Smooth muscle cell (in vitro differentiated cells): ENCODE measurements at regions not wholly inside any gene's neighbourhood (a gene's known extent, or its start where the extent isn't known, plus 50 kb on each side); places are given as distances from the start of the nearest gene placed in this dataset.

Experiments used
- DNase-seq: peaks from one replicate; lab custom pipeline; 2025; ENCODE audit not compliant: unreplicated experiment; lab: John Stamatoyannopoulos, UW
- H2AFZ ChIP-seq: fragments of 200-600 bp; sonication (generic); 2 replicates; pipeline ENCODE4 v1.6.0; 2016; ENCODE audit warnings: antibody characterized with exemption, low read depth, mild to moderate bottlenecking
- H3F3A ChIP-seq: fragments of 200-600 bp; sonication (generic); 2 replicates; pipeline ENCODE4 v1.6.0; 2017; ENCODE audit warnings: antibody characterized with exemption, low read depth
- H3K27ac ChIP-seq: fragments of 200-600 bp; sonication (generic); 2 replicates; pipeline ENCODE4 v1.5.1; 2016; ENCODE audit warnings: low read depth, mild to moderate bottlenecking
- H3K27me3 ChIP-seq: fragments of 200-600 bp; sonication (generic); 2 replicates; pipeline ENCODE4 v1.6.1; 2016; ENCODE audit warnings: low read depth, mild to moderate bottlenecking
- H3K36me3 ChIP-seq: fragments of 200-600 bp; sonication (generic); 2 replicates; pipeline ENCODE4 v1.5.1; 2016; ENCODE audit warnings: low read depth
- H3K4me1 ChIP-seq: fragments of 200-600 bp; sonication (generic); 2 replicates; pipeline ENCODE4 v1.5.1; 2016; ENCODE audit warnings: low read depth
- H3K4me2 ChIP-seq: fragments of 200-600 bp; sonication (generic); 2 replicates; pipeline ENCODE4 v1.6.0; 2016; ENCODE audit warnings: mild to moderate bottlenecking
- H3K4me3 ChIP-seq: fragments of 200-600 bp; sonication (generic); 2 replicates; pipeline ENCODE4 v1.5.1; 2016; ENCODE audit warnings: mild to moderate bottlenecking
- H3K79me2 ChIP-seq: fragments of 200-600 bp; sonication (generic); 2 replicates; pipeline ENCODE4 v1.6.0; 2016; ENCODE audit warnings: low read depth, mild to moderate bottlenecking
- H3K9ac ChIP-seq: fragments of 200-600 bp; sonication (generic); 2 replicates; pipeline ENCODE4 v1.6.0; 2016; ENCODE audit warnings: low read depth
- H3K9me3 ChIP-seq: fragments of 200-600 bp; sonication (generic); replicated peaks from 2 replicates; pipeline ENCODE4 v1.5.1; 2016; ENCODE audit warnings: low read depth
- H4K20me1 ChIP-seq: fragments of 200-600 bp; sonication (generic); 2 replicates; pipeline ENCODE4 v1.6.0; 2016; ENCODE audit warnings: low read depth
- CTCF ChIP-seq: fragments of 200-600 bp; sonication (generic); IDR thresholded peaks from 2 replicates; pipeline ENCODE4 v1.5.1; 2017; ENCODE audit warnings: borderline replicate concordance, mild to moderate bottlenecking, antibody characterized with exemption; ENCODE audit not compliant: insufficient read depth, poor library complexity, severe bottlenecking
- WGBS: methylation state at CpG from one replicate; pipeline ENCODE4 v1.1.7; 2016; ENCODE audit warnings: low lambda C conversion rate; 5-methylcytosine and 5-hydroxymethylcytosine counted together

- no peak overlapping the region for H2AFZ ChIP-seq
- TF ChIP-seq CTCF, result no peak
- no peaks in the 10 kb centered on the region for H4K20me1 ChIP-seq
- H3K27ac ChIP-seq, result no peak overlapping the region
- no peak overlapping the region for H3K4me2 ChIP-seq
- no peaks in the 10 kb centered on the region for H3F3A ChIP-seq
- no peak overlapping the region for H3K4me3 ChIP-seq
- no peaks in the 10 kb centered on the region for H3K9me3 ChIP-seq
- no peaks in the 10 kb centered on the region for H3K79me2 ChIP-seq
- H3K36me3 ChIP-seq, result no peaks in the 10 kb centered on the region
- H3K27me3 ChIP-seq, result no peaks in the 10 kb centered on the region
- H3K9ac ChIP-seq, result no peak overlapping the region
- no peak for DNase-seq
- H3K4me1 ChIP-seq, result no peaks in the 10 kb centered on the region
These were observed 733.4 kb upstream of the SOX9 start for GRCh38 chr17:71387456-71387855.

GRCh38 chr17:71392715-71393567 is 727.9 kb upstream of the SOX9 start:
- H3F3A ChIP-seq, result peaks cover 3% of the 10 kb centered on the region
- no peak overlapping the region for H3K27ac ChIP-seq
- H3K4me2 ChIP-seq, result no peak overlapping the region
- no peaks in the 10 kb centered on the region for H3K9me3 ChIP-seq
- H3K36me3 ChIP-seq, result no peaks in the 10 kb centered on the region
- no peak overlapping the region for H3K9ac ChIP-seq
- no peak overlapping the region for H2AFZ ChIP-seq
- no peak for TF ChIP-seq CTCF
- H3K79me2 ChIP-seq, result no peaks in the 10 kb centered on the region
- no peak overlapping the region for H3K4me3 ChIP-seq
- DNase-seq, result no peak
- H4K20me1 ChIP-seq, result no peaks in the 10 kb centered on the region
- 87% methylated on average over 4 of the region's 4 CpGs for WGBS
- no peaks in the 10 kb centered on the region for H3K27me3 ChIP-seq
- H3K4me1 ChIP-seq, result no peaks in the 10 kb centered on the region

GRCh38 chr17:71395901-71396300 is 724.9 kb upstream of the SOX9 start:
- Histone ChIP-seq H3F3A (peaks cover 9% of the 10 kb centered on the region), H3K4me2 (no peak overlapping the region), H4K20me1 (no peaks in the 10 kb centered on the region), H3K9ac (no peak overlapping the region), H3K79me2 (no peaks in the 10 kb centered on the region), H3K4me1 (peaks cover 4% of the 10 kb centered on the region), H3K4me3 (no peak overlapping the region), H3K36me3 (no peaks in the 10 kb centered on the region), H3K9me3 (no peaks in the 10 kb centered on the region), H3K27ac (no peak overlapping the region), H2AFZ (no peak overlapping the region), H3K27me3 (no peaks in the 10 kb centered on the region)
- TF ChIP-seq CTCF, result no peak
- WGBS, result 62% methylated on average over 2 of the region's 2 CpGs
- DNase-seq, result no peak

- H3K4me1 ChIP-seq, result peaks cover 4% of the 10 kb centered on the region
- no peaks in the 10 kb centered on the region for H4K20me1 ChIP-seq
- H3K9me3 ChIP-seq, result no peaks in the 10 kb centered on the region
- TF ChIP-seq CTCF, result no peak
- DNase-seq, result no peak
- H3K27ac ChIP-seq, result peak overlapping the region; percentile 8
- H3F3A ChIP-seq, result peaks cover 9% of the 10 kb centered on the region
- no peaks in the 10 kb centered on the region for H3K27me3 ChIP-seq
- 34% methylated on average over 3 of the region's 3 CpGs for WGBS
- H3K79me2 ChIP-seq, result no peaks in the 10 kb centered on the region
- H3K4me3 ChIP-seq, result no peak overlapping the region
- no peak overlapping the region for H3K4me2 ChIP-seq
- H3K36me3 ChIP-seq, result no peaks in the 10 kb centered on the region
- H3K9ac ChIP-seq, result no peak overlapping the region
- H2AFZ ChIP-seq, result no peak overlapping the region
These were observed 724.1 kb upstream of the SOX9 start for GRCh38 chr17:71396711-71397110.
